Activated CD8-positive, alpha-beta memory T cell treated with anti-CD3 and anti-CD28 coated beads for 24 hours (primary cell): ENCODE measurements at regions not wholly inside any gene's neighbourhood (a gene's known extent, or its start where the extent isn't known, plus 50 kb on each side); places are given as distances from the start of the nearest gene placed in this dataset.

ENCODE experiments used
- DNase-seq: peaks from one replicate; pipeline ENCODE4 v3.0.0-alpha.2; 2020

- DNase-seq: no peak
These were observed 605.1 kb upstream of the DAB2 start for GRCh38 chr5:40029711-40030495.

- DNase-seq: no peak
These were observed 602.6 kb upstream of the DAB2 start for GRCh38 chr5:40027400-40027799.

GRCh38 chr5:40025586-40025985 lies 600.8 kb upstream of the DAB2 start:
- no peak for DNase-seq

- no peak for DNase-seq
These were observed 597.3 kb upstream of the DAB2 start for GRCh38 chr5:40022057-40022456.

GRCh38 chr5:40021007-40021406 lies 596.2 kb upstream of the DAB2 start:
- DNase-seq: no peak

GRCh38 chr5:40017918-40018317 lies 593.1 kb upstream of the DAB2 start:
- DNase-seq: no peak

GRCh38 chr5:40017135-40017534 lies 592.4 kb upstream of the DAB2 start:
- DNase-seq: no peak

- no peak for DNase-seq
These were observed 585.7 kb upstream of the DAB2 start for GRCh38 chr5:40010436-40010835.

GRCh38 chr5:40006260-40006659 lies 581.5 kb upstream of the DAB2 start:
- DNase-seq: no peak

GRCh38 chr5:40001796-40002195 lies 577.0 kb upstream of the DAB2 start:
- DNase-seq: no peak

- DNase-seq: no peak
These were observed 573.7 kb upstream of the DAB2 start for GRCh38 chr5:39998518-39998917.

GRCh38 chr5:39995990-39996389 lies 571.2 kb upstream of the DAB2 start:
- no peak for DNase-seq

- no peak for DNase-seq
These were observed 567.9 kb upstream of the DAB2 start for GRCh38 chr5:39992617-39993202.

- no peak for DNase-seq
These were observed 561.8 kb upstream of the DAB2 start for GRCh38 chr5:39986614-39987013.

GRCh38 chr5:39980056-39980455 lies 555.3 kb upstream of the DAB2 start:
- DNase-seq: no peak

GRCh38 chr5:39977066-39977655 lies 552.4 kb upstream of the DAB2 start:
- DNase-seq: no peak

- DNase-seq: no peak
These were observed 545.5 kb upstream of the DAB2 start for GRCh38 chr5:39970117-39970798.

- no peak for DNase-seq
These were observed 543.6 kb upstream of the DAB2 start for GRCh38 chr5:39968381-39968780.

GRCh38 chr5:39955156-39955555 lies 530.4 kb upstream of the DAB2 start:
- no peak for DNase-seq

GRCh38 chr5:39951070-39951469 lies 526.3 kb upstream of the DAB2 start:
- DNase-seq: no peak

GRCh38 chr5:39948867-39949468 lies 524.2 kb upstream of the DAB2 start:
- peak; percentile 62 for DNase-seq

GRCh38 chr5:39948341-39948740 lies 523.6 kb upstream of the DAB2 start:
- DNase-seq: no peak

- no peak for DNase-seq
These were observed 522.9 kb upstream of the DAB2 start for GRCh38 chr5:39947657-39948056.
